NB4 (cell line): ENCODE measurements at regions not wholly inside any gene's neighbourhood (a gene's known extent, or its start where the extent isn't known, plus 50 kb on each side); places are given as distances from the start of the nearest gene placed in this dataset.

Source experiments
- CTCF ChIP-seq: IDR thresholded peaks from one replicate; pipeline ENCODE4 v1.5.1; 2012; ENCODE audit warnings: low read depth, low read length
- MYC ChIP-seq: IDR thresholded peaks from 2 replicates; pipeline ENCODE4 v1.6.1; 2011; ENCODE audit warnings: low read depth, low read length
- POLR2A ChIP-seq: IDR thresholded peaks from 2 replicates; pipeline ENCODE4 v1.6.1; 2011; ENCODE audit warnings: mild to moderate bottlenecking; ENCODE audit not compliant: insufficient read length; ENCODE audit errors: extremely low read depth

DNA sequence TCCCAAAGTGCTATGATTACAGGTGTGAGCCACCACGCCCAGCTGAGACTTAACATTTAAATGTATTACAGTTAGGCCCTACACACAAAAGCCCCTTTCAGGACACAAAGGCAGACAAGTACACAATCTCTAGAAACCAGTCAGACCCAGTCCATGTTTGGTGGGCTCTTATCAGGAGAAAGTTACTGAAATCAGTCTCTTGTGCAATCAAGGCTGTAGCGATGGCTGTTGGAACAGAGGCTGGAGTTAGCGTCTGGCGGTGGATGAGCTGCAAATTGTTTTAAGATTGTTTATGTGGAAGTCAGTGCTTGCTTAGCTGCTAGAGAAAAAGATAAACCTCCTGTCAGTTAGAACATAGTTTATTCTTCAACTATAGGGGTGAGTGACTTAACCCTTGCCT, 89.5 kb upstream of the SNRPN start:
- TF ChIP-seq CTCF, result no peak
- no peak for TF ChIP-seq POLR2A
- TF ChIP-seq MYC, result no peak
